ENCODE measurements at regions not wholly inside any gene's neighbourhood (a gene's known extent, or its start where the extent isn't known, plus 50 kb on each side); places are given as distances from the start of the nearest gene placed in this dataset.
"Not testable (repeated sequence)": the region's sequence is repeated elsewhere in the genome, so short reads cannot be mapped to it uniquely, and the experiment has no call there.

- TF ChIP-seq, protein P1, sequence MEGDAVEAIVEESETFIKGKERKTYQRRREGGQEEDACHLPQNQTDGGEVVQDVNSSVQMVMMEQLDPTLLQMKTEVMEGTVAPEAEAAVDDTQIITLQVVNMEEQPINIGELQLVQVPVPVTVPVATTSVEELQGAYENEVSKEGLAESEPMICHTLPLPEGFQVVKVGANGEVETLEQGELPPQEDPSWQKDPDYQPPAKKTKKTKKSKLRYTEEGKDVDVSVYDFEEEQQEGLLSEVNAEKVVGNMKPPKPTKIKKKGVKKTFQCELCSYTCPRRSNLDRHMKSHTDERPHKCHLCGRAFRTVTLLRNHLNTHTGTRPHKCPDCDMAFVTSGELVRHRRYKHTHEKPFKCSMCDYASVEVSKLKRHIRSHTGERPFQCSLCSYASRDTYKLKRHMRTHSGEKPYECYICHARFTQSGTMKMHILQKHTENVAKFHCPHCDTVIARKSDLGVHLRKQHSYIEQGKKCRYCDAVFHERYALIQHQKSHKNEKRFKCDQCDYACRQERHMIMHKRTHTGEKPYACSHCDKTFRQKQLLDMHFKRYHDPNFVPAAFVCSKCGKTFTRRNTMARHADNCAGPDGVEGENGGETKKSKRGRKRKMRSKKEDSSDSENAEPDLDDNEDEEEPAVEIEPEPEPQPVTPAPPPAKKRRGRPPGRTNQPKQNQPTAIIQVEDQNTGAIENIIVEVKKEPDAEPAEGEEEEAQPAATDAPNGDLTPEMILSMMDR (conservative IDR thresholded peaks at IDR 0.05 in 1 of 2, IDR thresholded peaks at IDR 0.05 in 1 of 2; ENCODE audit: extremely low read depth in 1 of 2, insufficient read depth in 1 of 2, low read depth in 1 of 2, low read length in 2 of 2) = not testable (repeated sequence)
- TF ChIP-seq EZH2 (IDR thresholded peaks at IDR 0.05; ENCODE audit: borderline replicate concordance, low read length) = not testable (repeated sequence)
Observed at GRCh38 chr12:80003744-80004143, 68.8 kb upstream of the PPP1R12A start.
